ENCODE measurements at regions not wholly inside any gene's neighbourhood (a gene's known extent, or its start where the extent isn't known, plus 50 kb on each side); places are given as distances from the start of the nearest gene placed in this dataset.

GRCh38 chr7:148523550-148523949 is 67.0 kb upstream of the C7orf33 start:
- H3K27me3 ChIP-seq (ENCODE audit: low read depth): peaks cover 5% of the 10 kb centered on the region; the same call in 1 of the 2 replicates
- no peaks in the 10 kb centered on the region for H3K9me3 ChIP-seq
- H3K4me3 ChIP-seq: no peak overlapping the region
- in situ Hi-C loops (cut with MboI; ENCODE audit: low sequenced_read_pairs): loop anchor here (25.0 kb wide), 1 partner anchor 439 kb away; no protein-coding TSS in a partner anchor
- no peaks in the 10 kb centered on the region for H3K36me3 ChIP-seq (replicated peaks)
- no peaks in the 10 kb centered on the region for H3K4me1 ChIP-seq
- DNase-seq (ENCODE audit: low spot score in 2 of 2): no peak

- Histone ChIP-seq H3K27me3 (ENCODE audit: low read depth) (peaks cover 5% of the 10 kb centered on the region; the same call in 1 of the 2 replicates), H3K4me3 (no peak overlapping the region), H3K9me3 (no peaks in the 10 kb centered on the region), H3K36me3 (replicated peaks) (no peaks in the 10 kb centered on the region), H3K4me1 (no peaks in the 10 kb centered on the region)
- no peak for DNase-seq (ENCODE audit: low spot score in 2 of 2)
- in situ Hi-C loops (cut with MboI; ENCODE audit: low sequenced_read_pairs): loop anchor here (25.0 kb wide), 1 partner anchor 438 kb away; no protein-coding TSS in a partner anchor
Measured at GRCh38 chr7:148524479-148525224, 65.9 kb upstream of the C7orf33 start.

- in situ Hi-C loops (cut with MboI; ENCODE audit: low sequenced_read_pairs): no loop called here
- H3K36me3 ChIP-seq (replicated peaks): no peaks in the 10 kb centered on the region
- DNase-seq (ENCODE audit: low spot score in 2 of 2): peak; percentile 75 to 89
Measured at GRCh38 chr7:148527717-148528168, 62.8 kb upstream of the C7orf33 start.

GRCh38 chr7:148535217-148535616 is 55.3 kb upstream of the C7orf33 start:
- Histone ChIP-seq H3K4me3 (no peak overlapping the region), H3K4me1 (no peaks in the 10 kb centered on the region), H3K36me3 (replicated peaks) (no peaks in the 10 kb centered on the region), H3K9me3 (no peaks in the 10 kb centered on the region), H3K27me3 (ENCODE audit: low read depth) (no peaks in the 10 kb centered on the region)
- DNase-seq (ENCODE audit: low spot score in 2 of 2): no peak
- in situ Hi-C loops (cut with MboI; ENCODE audit: low sequenced_read_pairs): no loop called here

More at GRCh38 chr7:148527717-148528168, 62.8 kb upstream of the C7orf33 start:
- Histone ChIP-seq H3K9me3 (no peaks in the 10 kb centered on the region), H3K27me3 (ENCODE audit: low read depth) (peaks cover 5% of the 10 kb centered on the region; the same call in 1 of the 2 replicates), H3K4me1 (no peaks in the 10 kb centered on the region), H3K4me3 (no peak overlapping the region)

- no peak overlapping the region for H3K4me3 ChIP-seq
- DNase-seq (ENCODE audit: low spot score in 2 of 2): no peak
- H3K9me3 ChIP-seq: no peaks in the 10 kb centered on the region
- no peaks in the 10 kb centered on the region for H3K36me3 ChIP-seq (replicated peaks)
- H3K4me1 ChIP-seq: no peaks in the 10 kb centered on the region
- in situ Hi-C loops (cut with MboI; ENCODE audit: low sequenced_read_pairs): no loop called here
- H3K27me3 ChIP-seq (ENCODE audit: low read depth): no peaks in the 10 kb centered on the region
Measured at GRCh38 chr7:148537435-148537834, 53.1 kb upstream of the C7orf33 start.

- Histone ChIP-seq H3K4me3 (no peak overlapping the region), H3K27me3 (ENCODE audit: low read depth) (no peaks in the 10 kb centered on the region), H3K36me3 (replicated peaks) (no peaks in the 10 kb centered on the region), H3K9me3 (no peaks in the 10 kb centered on the region), H3K4me1 (no peaks in the 10 kb centered on the region)
- in situ Hi-C loops (cut with MboI; ENCODE audit: low sequenced_read_pairs): no loop called here
- DNase-seq (ENCODE audit: low spot score in 2 of 2): no peak
Measured at GRCh38 chr7:148540041-148540738, 50.4 kb upstream of the C7orf33 start.

All from HAP-1 (cell line).